Calu3 (cell line): ENCODE measurements at regions not wholly inside any gene's neighbourhood (a gene's known extent, or its start where the extent isn't known, plus 50 kb on each side); places are given as distances from the start of the nearest gene placed in this dataset.

ENCODE experiments used
- BruUV-seq: library from RNA; stranded (reverse); fragments of 400-500 nt; replicated peaks from 2 replicates; lab custom pipeline; 2021; lab: Mats Ljungman, UMichigan
- CTCF ChIA-PET: fragments of 300-600 bp; sonication (Branson Sonifier 250); formaldehyde crosslinking; loops from one replicate; lab custom pipeline; 2022; ENCODE audit warnings: antibody characterized with exemption; lab: Charles Lee
- DNase-seq: peaks from one replicate; pipeline ENCODE4 v3.0.0; 2022
- H3K27ac Mint-ChIP-seq: one replicate; pipeline ENCODE4 v1.8.0; 2022; ENCODE audit warnings: mixed read lengths; ENCODE audit not compliant: unreplicated experiment
- H3K27me3 Mint-ChIP-seq: one replicate; pipeline ENCODE4 v1.8.0; 2022; ENCODE audit warnings: mixed read lengths; ENCODE audit not compliant: unreplicated experiment
- H3K36me3 Mint-ChIP-seq: one replicate; pipeline ENCODE4 v1.8.0; 2022; ENCODE audit warnings: mild to moderate bottlenecking, moderate library complexity, mixed read lengths; ENCODE audit not compliant: insufficient read depth, unreplicated experiment
- H3K4me1 Mint-ChIP-seq: one replicate; pipeline ENCODE4 v1.8.0; 2022; ENCODE audit warnings: mild to moderate bottlenecking, low read depth, mixed read lengths; ENCODE audit not compliant: unreplicated experiment
- H3K4me3 Mint-ChIP-seq: one replicate; pipeline ENCODE4 v1.8.0; 2022; ENCODE audit warnings: mild to moderate bottlenecking, low read depth, moderate library complexity, mixed read lengths; ENCODE audit not compliant: unreplicated experiment
- H3K9me3 Mint-ChIP-seq: one replicate; pipeline ENCODE4 v1.8.0; 2022; ENCODE audit warnings: low read depth, mixed read lengths; ENCODE audit not compliant: unreplicated experiment
- CTCF ChIP-seq: fragments of 200-600 bp; IDR thresholded peaks from one replicate; pipeline ENCODE4 v1.8.0; 2022; ENCODE audit warnings: antibody characterized with exemption; ENCODE audit not compliant: unreplicated experiment
- intact Hi-C: fragments of 100-400 bp; cut with micrococcal nuclease; formaldehyde crosslinking; loops from one replicate; pipeline ENCODE4 v1.10.0; 2022; ENCODE audit not compliant: unreplicated experiment

GRCh38 chr11:128135451-128135850 lies 451.9 kb downstream of the ETS1 start:
- intact Hi-C loops: loop anchor here (5.0 kb wide), 1 partner anchor 93 kb away; no protein-coding TSS in a partner anchor
- TF ChIP-seq CTCF: no peak
- no peak overlapping the region for H3K27ac Mint-ChIP-seq
- no peak overlapping the region for H3K4me3 Mint-ChIP-seq
- no peaks in the 10 kb centered on the region for H3K27me3 Mint-ChIP-seq
- BruUV-seq: no TSS peak
- H3K36me3 Mint-ChIP-seq: no peaks in the 10 kb centered on the region
- DNase-seq: peak; percentile 33
- H3K4me1 Mint-ChIP-seq: peaks cover 17% of the 10 kb centered on the region
- CTCF ChIA-PET: interaction anchor here (0.5 to 1.2 kb wide), 2 partner anchors 22 to 1867 kb away, joined by 3 to 6 read pairs; partner anchors contain the start of gene PRDM10
- peaks cover 4% of the 10 kb centered on the region for H3K9me3 Mint-ChIP-seq

GRCh38 chr11:128133501-128133900 lies 453.9 kb downstream of the ETS1 start:
- peaks cover 17% of the 10 kb centered on the region for H3K4me1 Mint-ChIP-seq
- BruUV-seq: no TSS peak
- DNase-seq: no peak
- CTCF ChIA-PET: no interaction called here
- no peaks in the 10 kb centered on the region for H3K36me3 Mint-ChIP-seq
- H3K27ac Mint-ChIP-seq: no peak overlapping the region
- H3K9me3 Mint-ChIP-seq: no peaks in the 10 kb centered on the region
- no peak for TF ChIP-seq CTCF
- intact Hi-C loops: no loop called here
- no peak overlapping the region for H3K4me3 Mint-ChIP-seq
- H3K27me3 Mint-ChIP-seq: no peaks in the 10 kb centered on the region

GRCh38 chr11:128130052-128130451 lies 457.3 kb downstream of the ETS1 start:
- intact Hi-C loops: no loop called here
- peaks cover 7% of the 10 kb centered on the region for H3K4me1 Mint-ChIP-seq
- H3K27ac Mint-ChIP-seq: no peak overlapping the region
- H3K36me3 Mint-ChIP-seq: no peaks in the 10 kb centered on the region
- H3K9me3 Mint-ChIP-seq: no peaks in the 10 kb centered on the region
- no TSS peak for BruUV-seq
- CTCF ChIA-PET: no interaction called here
- H3K4me3 Mint-ChIP-seq: no peak overlapping the region
- no peak for TF ChIP-seq CTCF
- no peaks in the 10 kb centered on the region for H3K27me3 Mint-ChIP-seq
- DNase-seq: no peak

GRCh38 chr11:128125723-128126122 lies 461.6 kb downstream of the ETS1 start:
- TF ChIP-seq CTCF: no peak
- H3K4me1 Mint-ChIP-seq: no peaks in the 10 kb centered on the region
- no peak overlapping the region for H3K4me3 Mint-ChIP-seq
- H3K36me3 Mint-ChIP-seq: no peaks in the 10 kb centered on the region
- no peak for DNase-seq
- H3K9me3 Mint-ChIP-seq: no peaks in the 10 kb centered on the region
- CTCF ChIA-PET: no interaction called here
- no peak overlapping the region for H3K27ac Mint-ChIP-seq
- intact Hi-C loops: no loop called here
- H3K27me3 Mint-ChIP-seq: no peaks in the 10 kb centered on the region
- no TSS peak for BruUV-seq
